Smooth muscle cell (in vitro differentiated cells): ENCODE measurements at regions not wholly inside any gene's neighbourhood (a gene's known extent, or its start where the extent isn't known, plus 50 kb on each side); places are given as distances from the start of the nearest gene placed in this dataset.

Experiments
- DNase-seq: peaks from one replicate; lab custom pipeline; 2025; ENCODE audit not compliant: unreplicated experiment; lab: John Stamatoyannopoulos, UW
- H2AFZ ChIP-seq: fragments of 200-600 bp; sonication (generic); 2 replicates; pipeline ENCODE4 v1.6.0; 2016; ENCODE audit warnings: antibody characterized with exemption, low read depth, mild to moderate bottlenecking
- H3F3A ChIP-seq: fragments of 200-600 bp; sonication (generic); 2 replicates; pipeline ENCODE4 v1.6.0; 2017; ENCODE audit warnings: antibody characterized with exemption, low read depth
- H3K27ac ChIP-seq: fragments of 200-600 bp; sonication (generic); 2 replicates; pipeline ENCODE4 v1.5.1; 2016; ENCODE audit warnings: low read depth, mild to moderate bottlenecking
- H3K27me3 ChIP-seq: fragments of 200-600 bp; sonication (generic); 2 replicates; pipeline ENCODE4 v1.6.1; 2016; ENCODE audit warnings: low read depth, mild to moderate bottlenecking
- H3K36me3 ChIP-seq: fragments of 200-600 bp; sonication (generic); 2 replicates; pipeline ENCODE4 v1.5.1; 2016; ENCODE audit warnings: low read depth
- H3K4me1 ChIP-seq: fragments of 200-600 bp; sonication (generic); 2 replicates; pipeline ENCODE4 v1.5.1; 2016; ENCODE audit warnings: low read depth
- H3K4me2 ChIP-seq: fragments of 200-600 bp; sonication (generic); 2 replicates; pipeline ENCODE4 v1.6.0; 2016; ENCODE audit warnings: mild to moderate bottlenecking
- H3K4me3 ChIP-seq: fragments of 200-600 bp; sonication (generic); 2 replicates; pipeline ENCODE4 v1.5.1; 2016; ENCODE audit warnings: mild to moderate bottlenecking
- H3K79me2 ChIP-seq: fragments of 200-600 bp; sonication (generic); 2 replicates; pipeline ENCODE4 v1.6.0; 2016; ENCODE audit warnings: low read depth, mild to moderate bottlenecking
- H3K9ac ChIP-seq: fragments of 200-600 bp; sonication (generic); 2 replicates; pipeline ENCODE4 v1.6.0; 2016; ENCODE audit warnings: low read depth
- H3K9me3 ChIP-seq: fragments of 200-600 bp; sonication (generic); replicated peaks from 2 replicates; pipeline ENCODE4 v1.5.1; 2016; ENCODE audit warnings: low read depth
- H4K20me1 ChIP-seq: fragments of 200-600 bp; sonication (generic); 2 replicates; pipeline ENCODE4 v1.6.0; 2016; ENCODE audit warnings: low read depth
- WGBS: methylation state at CpG from one replicate; pipeline ENCODE4 v1.1.7; 2016; ENCODE audit warnings: low lambda C conversion rate; 5-methylcytosine and 5-hydroxymethylcytosine counted together
- TF ChIP-seq, protein P1 (sequence below): fragments of 200-600 bp; sonication (generic); IDR thresholded peaks from 2 replicates; pipeline ENCODE4 v1.5.1; 2017; ENCODE audit warnings: borderline replicate concordance, mild to moderate bottlenecking, antibody characterized with exemption; ENCODE audit not compliant: insufficient read depth, poor library complexity, severe bottlenecking

DNA sequence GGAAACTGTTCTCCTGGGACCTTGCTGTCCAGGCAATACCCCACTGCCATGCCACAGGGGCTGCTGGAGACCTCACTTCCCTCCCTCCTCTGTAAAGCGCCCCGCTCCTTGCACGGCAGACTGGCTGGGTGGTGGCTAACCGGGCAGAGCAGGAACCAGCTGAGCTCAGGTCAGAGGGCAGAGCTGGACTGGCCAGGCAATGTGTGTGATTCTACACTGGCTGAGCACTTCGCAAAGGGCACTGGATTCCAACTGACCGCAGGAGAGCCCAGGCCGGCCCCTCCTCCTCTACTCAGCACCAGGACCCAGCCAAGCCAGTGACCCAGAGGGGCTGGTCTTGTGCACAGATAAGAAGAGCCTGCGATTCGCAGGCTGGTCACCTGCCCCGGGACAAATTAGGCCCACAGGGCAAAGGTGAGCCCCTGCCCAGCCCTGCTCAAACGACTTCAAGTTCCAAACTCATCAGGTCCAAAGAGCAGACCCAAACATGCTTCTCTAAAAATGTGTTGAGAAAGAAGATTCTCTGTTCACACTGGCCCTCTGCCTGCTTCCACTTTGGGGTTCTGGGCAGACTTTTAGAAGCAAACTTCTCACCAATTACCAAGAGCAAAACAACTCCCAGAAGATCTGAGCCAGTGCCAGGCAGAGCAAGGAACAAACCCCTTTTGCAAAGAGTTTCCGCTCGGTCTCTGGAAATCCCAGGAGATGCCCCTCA, 54.9 kb upstream of the DIO3 start:
- no peak overlapping the region for H2AFZ ChIP-seq
- no peak for DNase-seq
- WGBS = 90% methylated on average over 13 of the region's 13 CpGs
- H3K27me3 ChIP-seq = no peaks in the 10 kb centered on the region
- no peaks in the 10 kb centered on the region for H3K79me2 ChIP-seq
- no peak overlapping the region for H3K4me3 ChIP-seq
- H3K36me3 ChIP-seq = no peaks in the 10 kb centered on the region
- no peaks in the 10 kb centered on the region for H4K20me1 ChIP-seq
- H3K27ac ChIP-seq = no peak overlapping the region
- no peak overlapping the region for H3K4me2 ChIP-seq
- H3K4me1 ChIP-seq = no peaks in the 10 kb centered on the region
- TF ChIP-seq, protein P1, sequence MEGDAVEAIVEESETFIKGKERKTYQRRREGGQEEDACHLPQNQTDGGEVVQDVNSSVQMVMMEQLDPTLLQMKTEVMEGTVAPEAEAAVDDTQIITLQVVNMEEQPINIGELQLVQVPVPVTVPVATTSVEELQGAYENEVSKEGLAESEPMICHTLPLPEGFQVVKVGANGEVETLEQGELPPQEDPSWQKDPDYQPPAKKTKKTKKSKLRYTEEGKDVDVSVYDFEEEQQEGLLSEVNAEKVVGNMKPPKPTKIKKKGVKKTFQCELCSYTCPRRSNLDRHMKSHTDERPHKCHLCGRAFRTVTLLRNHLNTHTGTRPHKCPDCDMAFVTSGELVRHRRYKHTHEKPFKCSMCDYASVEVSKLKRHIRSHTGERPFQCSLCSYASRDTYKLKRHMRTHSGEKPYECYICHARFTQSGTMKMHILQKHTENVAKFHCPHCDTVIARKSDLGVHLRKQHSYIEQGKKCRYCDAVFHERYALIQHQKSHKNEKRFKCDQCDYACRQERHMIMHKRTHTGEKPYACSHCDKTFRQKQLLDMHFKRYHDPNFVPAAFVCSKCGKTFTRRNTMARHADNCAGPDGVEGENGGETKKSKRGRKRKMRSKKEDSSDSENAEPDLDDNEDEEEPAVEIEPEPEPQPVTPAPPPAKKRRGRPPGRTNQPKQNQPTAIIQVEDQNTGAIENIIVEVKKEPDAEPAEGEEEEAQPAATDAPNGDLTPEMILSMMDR = no peak
- no peak overlapping the region for H3K9ac ChIP-seq
- no peaks in the 10 kb centered on the region for H3F3A ChIP-seq
- no peaks in the 10 kb centered on the region for H3K9me3 ChIP-seq

DNA sequence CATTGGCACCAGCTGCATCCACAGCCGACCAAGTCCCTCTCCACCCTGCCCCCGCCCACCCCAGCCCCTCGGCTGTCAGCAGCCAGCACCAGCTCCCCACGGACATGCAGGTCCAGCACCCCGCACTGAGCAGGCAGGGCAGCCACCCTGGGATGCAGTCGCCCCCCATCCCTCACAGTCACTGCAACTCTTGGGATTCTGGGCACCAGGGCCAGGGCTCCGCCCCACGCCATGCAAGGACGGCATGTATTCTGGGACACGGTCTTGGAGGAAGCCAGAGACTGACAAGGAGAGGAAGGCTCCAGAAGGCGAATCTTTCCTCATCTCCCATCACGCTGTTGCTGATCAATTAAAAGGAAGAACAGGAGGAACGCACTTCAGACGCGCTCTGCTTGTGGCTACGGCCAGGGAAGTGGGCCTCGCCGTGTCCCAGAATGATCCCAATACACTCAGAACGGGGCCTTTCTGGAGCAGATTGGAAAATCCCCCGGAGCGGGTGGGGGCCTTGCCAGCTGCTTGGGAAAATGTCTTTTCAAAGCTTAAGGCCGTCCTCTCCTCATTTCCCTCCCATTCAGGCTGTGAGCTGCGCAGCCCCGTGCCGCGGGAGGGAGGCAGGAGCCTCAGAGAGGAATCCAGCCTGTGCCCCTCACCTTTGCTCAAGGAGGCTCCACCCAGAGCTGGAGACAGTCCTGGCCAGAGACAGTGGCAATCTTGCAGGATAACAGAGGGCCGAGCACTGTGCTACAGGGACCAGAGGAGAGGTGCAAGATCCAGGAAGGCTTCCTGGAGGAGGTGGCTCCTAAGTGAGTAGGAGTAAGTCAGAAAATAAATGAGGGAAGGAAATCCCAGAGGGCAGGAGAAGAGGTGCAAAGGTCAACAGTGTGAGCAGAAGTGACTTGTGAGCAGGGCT, 54.1 kb upstream of the DIO3 start:
- Histone ChIP-seq H3K27ac (no peak overlapping the region), H3K4me3 (no peak overlapping the region), H3K4me1 (no peaks in the 10 kb centered on the region), H3K9ac (no peak overlapping the region), H3K9me3 (no peaks in the 10 kb centered on the region), H3K27me3 (no peaks in the 10 kb centered on the region), H3K4me2 (no peak overlapping the region), H2AFZ (no peak overlapping the region), H3K79me2 (no peaks in the 10 kb centered on the region), H3K36me3 (no peaks in the 10 kb centered on the region), H4K20me1 (no peaks in the 10 kb centered on the region), H3F3A (no peaks in the 10 kb centered on the region)
- 87% methylated on average over 27 of the region's 27 CpGs for WGBS
- no peak for DNase-seq
- TF ChIP-seq, protein P1 = no peak

DNA sequence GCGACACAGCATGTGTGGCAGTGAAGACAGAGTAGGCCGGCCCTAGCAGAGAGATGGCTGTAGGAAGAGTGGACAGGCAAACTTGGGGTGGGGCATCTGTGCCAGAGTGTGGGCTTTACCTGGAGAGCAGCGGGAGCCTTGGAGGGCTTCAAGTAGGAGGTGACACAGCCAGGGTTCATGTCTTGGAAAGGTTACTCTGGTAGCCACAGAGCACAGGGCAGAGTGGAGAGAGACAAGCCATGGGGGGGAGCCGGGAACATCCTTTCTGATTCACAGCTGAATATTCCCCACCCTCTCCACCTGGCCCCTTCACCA, 53.5 kb upstream of the DIO3 start:
- Histone ChIP-seq H3F3A (no peaks in the 10 kb centered on the region), H3K4me2 (no peak overlapping the region), H3K9ac (no peak overlapping the region), H3K9me3 (no peaks in the 10 kb centered on the region), H2AFZ (no peak overlapping the region), H3K27me3 (no peaks in the 10 kb centered on the region), H3K4me1 (no peaks in the 10 kb centered on the region), H3K79me2 (no peaks in the 10 kb centered on the region), H3K4me3 (no peak overlapping the region), H4K20me1 (no peaks in the 10 kb centered on the region), H3K27ac (no peak overlapping the region), H3K36me3 (no peaks in the 10 kb centered on the region)
- 94% methylated on average over 3 of the region's 4 CpGs for WGBS
- TF ChIP-seq, protein P1 = no peak
- DNase-seq = no peak
